CD4-positive, alpha-beta memory T cell (primary cell): ENCODE measurements at regions not wholly inside any gene's neighbourhood (a gene's known extent, or its start where the extent isn't known, plus 50 kb on each side); places are given as distances from the start of the nearest gene placed in this dataset.
"Not testable (repeated sequence)": the region's sequence is repeated elsewhere in the genome, so short reads cannot be mapped to it uniquely, and the experiment has no call there.

Experiments
- CTCF ChIA-PET: fragments of 350-600 bp; sonication (Branson Sonifier 250); formaldehyde crosslinking; loops from one replicate; lab custom pipeline; 2021; ENCODE audit warnings: inconsistent platforms; ENCODE audit not compliant: partially characterized antibody; lab: Charles Lee
- POLR2A ChIA-PET: fragments of 350-600 bp; sonication (Branson Sonifier 250); formaldehyde crosslinking; loops from one replicate; lab custom pipeline; 2021; ENCODE audit not compliant: partially characterized antibody; lab: Charles Lee
- DNase-seq, 5 donors: peaks; one replicate each; pipeline versions ENCODE4 v3.0.0 to v3.0.0-alpha.2; 2020 to 2022; ENCODE audit warnings: mixed read lengths in 1 of 5
- H3K27ac ChIP-seq: one replicate; pipeline ENCODE4 v1.7.0; 2013; ENCODE audit warnings: low read depth, low read length
- H3K27me3 ChIP-seq: 2 replicates; pipeline ENCODE4 v1.7.0; 2013; ENCODE audit warnings: mild to moderate bottlenecking, low read length, moderate library complexity; ENCODE audit not compliant: insufficient read depth
- H3K36me3 ChIP-seq: 2 replicates; pipeline ENCODE4 v1.7.0; 2013; ENCODE audit warnings: mild to moderate bottlenecking, low read length, moderate library complexity; ENCODE audit not compliant: insufficient read depth
- H3K4me1 ChIP-seq: 2 replicates; pipeline ENCODE4 v1.7.0; 2013; ENCODE audit warnings: mild to moderate bottlenecking, low read length, moderate library complexity; ENCODE audit not compliant: insufficient read depth
- H3K4me3 ChIP-seq, 2 donors: one replicate each; pipeline ENCODE4 v1.7.0; 2013; ENCODE audit warnings: low read length in 2 of 2, mild to moderate bottlenecking in 1 of 2
- H3K9me3 ChIP-seq, 2 donors: one replicate each; pipeline ENCODE4 v1.7.0; 2013; ENCODE audit warnings: low read length in 2 of 2, control low read depth in 1 of 2; ENCODE audit not compliant: control insufficient read depth in 1 of 2
- H3K27ac Mint-ChIP-seq, 7 donors: one replicate each; pipeline ENCODE4 v1.8.0; 2020 to 2021; ENCODE audit warnings: mixed read lengths in 7 of 7, mild to moderate bottlenecking in 6 of 7, inconsistent platforms in 3 of 7, moderate library complexity in 3 of 7
- H3K27me3 Mint-ChIP-seq, 2 donors: one replicate each; pipeline ENCODE4 v1.8.0; 2020 to 2021; ENCODE audit warnings: mixed read lengths in 2 of 2
- H3K36me3 Mint-ChIP-seq, 2 donors: one replicate each; pipeline ENCODE4 v1.8.0; 2020 to 2021; ENCODE audit warnings: mixed read lengths in 2 of 2, inconsistent platforms in 1 of 2, mild to moderate bottlenecking in 1 of 2
- H3K4me1 Mint-ChIP-seq, 4 donors: one replicate each; pipeline ENCODE4 v1.8.0; 2020 to 2021; ENCODE audit warnings: mixed read lengths in 4 of 4, mild to moderate bottlenecking in 1 of 4
- H3K4me3 Mint-ChIP-seq, 8 donors: one replicate each; pipeline ENCODE4 v1.8.0; 2020 to 2021; ENCODE audit warnings: mixed read lengths in 8 of 8, mild to moderate bottlenecking in 7 of 8, moderate library complexity in 6 of 8, inconsistent platforms in 3 of 8
- H3K9me3 Mint-ChIP-seq, 8 donors: one replicate each; pipeline ENCODE4 v1.8.0; 2020 to 2021; ENCODE audit warnings: mixed read lengths in 8 of 8, mild to moderate bottlenecking in 5 of 8, inconsistent platforms in 3 of 8, moderate library complexity in 1 of 8
- intact Hi-C: fragments of 100-400 bp; cut with micrococcal nuclease; formaldehyde crosslinking; loops from one replicate; pipeline ENCODE4 v1.15.1; 2023

DNA sequence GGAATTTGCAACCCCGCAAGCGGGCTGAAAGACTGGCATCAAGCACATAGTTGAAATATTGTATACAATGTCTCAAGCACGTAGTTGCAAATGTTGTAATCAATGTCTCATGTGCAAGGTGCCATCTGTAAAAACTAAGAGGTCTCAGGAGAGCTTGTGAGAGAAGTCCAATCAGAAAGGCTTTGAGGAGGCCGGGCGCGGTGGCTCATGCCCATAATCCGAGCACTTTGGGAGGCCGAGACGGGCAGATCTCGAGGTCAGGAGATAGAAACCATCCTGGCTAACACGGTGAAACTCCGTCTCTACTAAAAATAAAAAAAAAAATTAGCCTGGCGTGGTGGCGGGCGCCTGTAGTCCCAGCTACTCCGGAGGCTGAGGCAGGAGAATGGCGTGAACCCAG lies 1414.7 kb downstream of the BRD1 start:
- POLR2A ChIA-PET, result not testable (repeated sequence)

DNA sequence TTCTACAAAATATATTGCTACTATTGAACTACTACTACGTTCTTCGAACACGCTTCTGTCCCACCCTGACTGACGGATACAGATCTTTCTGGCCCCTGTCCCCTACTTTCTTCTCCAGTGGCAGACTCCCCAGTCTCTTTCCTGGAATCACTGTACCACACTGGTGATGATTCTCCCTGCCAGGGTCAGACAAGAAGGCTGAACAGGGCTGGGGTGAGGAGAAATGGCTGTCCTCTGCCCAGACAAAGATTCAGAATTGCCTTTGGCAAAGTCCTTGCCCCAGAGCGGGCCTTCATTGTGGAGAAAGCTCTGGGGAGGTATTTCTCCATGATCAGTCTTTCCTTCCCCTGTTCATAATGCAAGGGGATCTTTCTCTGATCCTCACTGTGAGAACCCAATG lies 1417.1 kb downstream of the BRD1 start:
- H3K4me1 Mint-ChIP-seq, result no peaks in the 10 kb centered on the region
- intact Hi-C loops, result no loop called here
- Histone ChIP-seq H3K36me3 (no peaks in the 10 kb centered on the region), H3K4me3 (no peak overlapping the region), H3K4me1 (no peaks in the 10 kb centered on the region), H3K9me3 (no peaks in the 10 kb centered on the region), H3K27ac (no peak overlapping the region), H3K27me3 (no peaks in the 10 kb centered on the region)
- H3K4me3 Mint-ChIP-seq, result no peak overlapping the region
- no peak overlapping the region for H3K27ac Mint-ChIP-seq
- no peak for DNase-seq
- ChIA-PET POLR2A (no interaction called here), CTCF (no interaction called here)
- H3K27me3 Mint-ChIP-seq, result peaks cover 1 to 8% of the 10 kb centered on the region in 2 donors
- H3K36me3 Mint-ChIP-seq, result no peaks in the 10 kb centered on the region
- peaks cover 0 to 10% (median 4%) of the 10 kb centered on the region in 8 donors for H3K9me3 Mint-ChIP-seq

More for the DNA sequence above, 1414.7 kb downstream of the BRD1 start:
- H3K4me3 ChIP-seq, H3K9me3 Mint-ChIP-seq, H3K27me3 Mint-ChIP-seq, H3K4me1 ChIP-seq, H3K36me3 Mint-ChIP-seq, DNase-seq, H3K27me3 ChIP-seq, H3K27ac Mint-ChIP-seq, H3K27ac ChIP-seq, H3K4me1 Mint-ChIP-seq, H3K9me3 ChIP-seq, H3K36me3 ChIP-seq, H3K4me3 Mint-ChIP-seq, intact Hi-C loops, CTCF ChIA-PET: not testable (repeated sequence)

DNA sequence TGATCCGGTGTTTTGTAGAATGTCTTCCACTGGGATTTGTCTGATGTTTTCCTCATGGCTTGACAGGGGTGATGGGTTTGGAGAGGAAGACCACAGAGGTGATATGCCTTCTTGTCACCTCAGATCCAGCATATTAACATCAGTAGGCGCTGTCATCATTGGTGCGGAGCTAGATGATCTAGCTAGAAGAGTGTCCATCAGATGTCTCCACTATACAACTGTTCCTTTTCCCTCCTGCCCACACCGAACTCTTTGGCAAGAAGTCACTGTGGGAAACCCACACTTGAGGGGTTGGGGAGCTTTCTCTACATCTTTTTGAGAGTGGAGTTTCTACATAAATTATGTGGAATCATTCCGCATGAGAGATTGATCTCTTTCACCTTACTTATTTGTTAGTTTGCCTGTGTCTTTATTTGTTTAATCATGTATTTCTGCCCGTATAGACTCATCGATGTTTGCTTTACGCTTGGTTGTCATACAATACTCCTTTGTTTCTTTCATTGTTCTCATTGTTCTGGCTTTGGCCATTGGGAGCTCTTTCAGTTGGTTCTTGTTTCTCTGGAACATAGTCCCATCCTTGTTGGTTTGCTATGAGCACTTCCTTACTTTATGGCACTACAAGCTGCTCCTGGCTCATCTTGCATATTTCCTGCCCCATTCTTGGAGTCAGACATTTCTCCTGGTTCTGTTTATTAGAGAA lies 1420.3 kb downstream of the BRD1 start:
- intact Hi-C loops, result no loop called here
- ChIA-PET POLR2A (no interaction called here), CTCF (no interaction called here)
- peaks cover 0 to 4% of the 10 kb centered on the region in 2 donors for H3K27me3 Mint-ChIP-seq
- Histone ChIP-seq H3K9me3 (no peaks in the 10 kb centered on the region), H3K27me3 (no peaks in the 10 kb centered on the region), H3K4me3 (no peak overlapping the region), H3K27ac (no peak overlapping the region), H3K4me1 (no peaks in the 10 kb centered on the region), H3K36me3 (no peaks in the 10 kb centered on the region)
- no peaks in the 10 kb centered on the region for H3K4me1 Mint-ChIP-seq
- peaks cover 0 to 10% (median 4%) of the 10 kb centered on the region in 8 donors for H3K9me3 Mint-ChIP-seq
- H3K4me3 Mint-ChIP-seq, result no peak overlapping the region
- no peak for DNase-seq
- no peaks in the 10 kb centered on the region for H3K36me3 Mint-ChIP-seq
- peak overlapping the region in 1 of 7 donors; percentile 23 for H3K27ac Mint-ChIP-seq

DNA sequence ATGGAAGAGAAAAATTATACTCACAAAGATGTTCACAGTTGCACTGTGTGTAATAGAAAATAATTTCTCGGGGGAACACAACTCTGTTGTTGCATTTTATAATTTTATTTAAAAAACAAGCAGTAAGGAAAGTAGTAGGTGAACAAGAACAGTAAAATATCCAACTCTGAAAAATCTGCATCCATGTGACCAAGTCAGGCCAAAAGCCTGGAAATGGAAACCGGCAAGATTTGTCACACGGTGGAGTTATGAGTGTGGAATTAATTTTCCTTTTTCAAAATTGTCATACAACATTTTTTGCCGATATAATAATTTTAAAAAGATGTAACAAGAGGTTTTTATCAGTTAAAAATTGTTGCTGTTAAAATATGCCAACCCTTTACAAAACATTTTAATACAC lies 1421.5 kb downstream of the BRD1 start:
- POLR2A ChIA-PET, result no interaction called here
- CTCF ChIA-PET, result no interaction called here

DNA sequence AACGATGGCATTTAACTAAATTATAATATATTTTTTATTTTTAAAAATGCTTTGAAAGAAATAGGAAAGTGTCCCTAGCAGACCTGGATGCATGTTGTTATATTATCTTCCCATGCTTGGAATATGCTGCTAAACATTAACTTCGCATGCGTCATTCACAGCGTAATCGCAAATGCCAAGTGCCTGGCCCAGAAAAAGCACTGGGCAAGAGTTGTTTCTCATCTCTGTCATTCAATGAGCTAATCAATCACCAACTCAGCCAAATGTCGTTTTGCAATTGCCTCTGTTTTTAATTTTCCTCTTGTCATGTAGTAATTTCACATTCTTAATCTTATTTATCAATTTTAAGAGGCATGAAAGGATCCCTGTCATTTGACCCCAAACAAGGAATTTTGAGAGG lies 1421.9 kb downstream of the BRD1 start:
- Histone ChIP-seq H3K4me3 (no peak overlapping the region), H3K27ac (no peak overlapping the region), H3K9me3 (no peaks in the 10 kb centered on the region), H3K27me3 (no peaks in the 10 kb centered on the region), H3K36me3 (no peaks in the 10 kb centered on the region), H3K4me1 (no peaks in the 10 kb centered on the region)
- H3K4me3 Mint-ChIP-seq, result no peak overlapping the region
- DNase-seq, result no peak
- H3K27ac Mint-ChIP-seq, result no peak overlapping the region
- intact Hi-C loops, result no loop called here
- POLR2A ChIA-PET, result no interaction called here
- no peaks in the 10 kb centered on the region for H3K36me3 Mint-ChIP-seq
- H3K9me3 Mint-ChIP-seq, result peaks cover 0 to 10% (median 4%) of the 10 kb centered on the region in 8 donors
- CTCF ChIA-PET, result no interaction called here
- H3K27me3 Mint-ChIP-seq, result peaks cover 0 to 2% of the 10 kb centered on the region in 2 donors
- no peaks in the 10 kb centered on the region for H3K4me1 Mint-ChIP-seq

More for the DNA sequence above, 1421.5 kb downstream of the BRD1 start:
- Mint-ChIP-seq H3K9me3 (peaks cover 0 to 10% (median 4%) of the 10 kb centered on the region in 8 donors), H3K4me1 (no peaks in the 10 kb centered on the region), H3K27me3 (peaks cover 0 to 2% of the 10 kb centered on the region in 2 donors), H3K36me3 (no peaks in the 10 kb centered on the region), H3K4me3 (no peak overlapping the region), H3K27ac (no peak overlapping the region)
- Histone ChIP-seq H3K4me1 (no peaks in the 10 kb centered on the region), H3K36me3 (no peaks in the 10 kb centered on the region), H3K4me3 (no peak overlapping the region), H3K27ac (no peak overlapping the region), H3K9me3 (no peaks in the 10 kb centered on the region), H3K27me3 (no peaks in the 10 kb centered on the region)
- intact Hi-C loops, result no loop called here
- DNase-seq, result no peak

DNA sequence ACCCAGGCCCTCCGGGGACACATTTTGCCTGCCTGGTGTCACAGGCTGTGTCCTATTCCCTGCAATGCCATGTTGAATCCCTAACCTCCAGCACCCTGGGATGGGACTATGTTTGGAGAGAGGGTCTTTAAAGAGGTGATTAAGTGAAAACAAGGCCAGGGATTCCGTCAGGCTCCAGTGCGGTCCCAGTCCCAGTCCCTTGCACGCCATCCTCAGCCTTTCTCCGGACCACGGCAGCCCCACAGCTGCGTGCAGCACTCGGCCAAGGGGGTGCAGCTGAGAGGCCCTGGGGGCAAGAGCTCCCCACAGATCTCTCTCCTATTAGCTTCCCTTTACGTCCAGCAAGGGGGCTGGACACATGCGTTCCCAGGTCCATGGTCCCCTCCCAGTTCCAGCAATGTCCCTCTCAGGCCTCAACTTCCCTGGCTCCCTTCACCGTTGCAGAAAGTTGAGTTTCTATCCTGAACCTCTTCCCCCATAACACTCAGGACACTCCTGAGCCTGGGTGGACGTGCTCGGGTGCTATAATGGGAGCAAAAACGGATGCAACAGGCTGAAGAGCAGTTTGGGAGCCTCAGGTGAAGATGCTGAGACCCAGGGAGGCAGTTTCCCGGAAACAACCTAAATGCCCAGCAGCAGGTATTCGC lies 1422.7 kb downstream of the BRD1 start:
- H3K9me3 Mint-ChIP-seq, result peaks cover 0 to 10% (median 4%) of the 10 kb centered on the region in 8 donors

DNA sequence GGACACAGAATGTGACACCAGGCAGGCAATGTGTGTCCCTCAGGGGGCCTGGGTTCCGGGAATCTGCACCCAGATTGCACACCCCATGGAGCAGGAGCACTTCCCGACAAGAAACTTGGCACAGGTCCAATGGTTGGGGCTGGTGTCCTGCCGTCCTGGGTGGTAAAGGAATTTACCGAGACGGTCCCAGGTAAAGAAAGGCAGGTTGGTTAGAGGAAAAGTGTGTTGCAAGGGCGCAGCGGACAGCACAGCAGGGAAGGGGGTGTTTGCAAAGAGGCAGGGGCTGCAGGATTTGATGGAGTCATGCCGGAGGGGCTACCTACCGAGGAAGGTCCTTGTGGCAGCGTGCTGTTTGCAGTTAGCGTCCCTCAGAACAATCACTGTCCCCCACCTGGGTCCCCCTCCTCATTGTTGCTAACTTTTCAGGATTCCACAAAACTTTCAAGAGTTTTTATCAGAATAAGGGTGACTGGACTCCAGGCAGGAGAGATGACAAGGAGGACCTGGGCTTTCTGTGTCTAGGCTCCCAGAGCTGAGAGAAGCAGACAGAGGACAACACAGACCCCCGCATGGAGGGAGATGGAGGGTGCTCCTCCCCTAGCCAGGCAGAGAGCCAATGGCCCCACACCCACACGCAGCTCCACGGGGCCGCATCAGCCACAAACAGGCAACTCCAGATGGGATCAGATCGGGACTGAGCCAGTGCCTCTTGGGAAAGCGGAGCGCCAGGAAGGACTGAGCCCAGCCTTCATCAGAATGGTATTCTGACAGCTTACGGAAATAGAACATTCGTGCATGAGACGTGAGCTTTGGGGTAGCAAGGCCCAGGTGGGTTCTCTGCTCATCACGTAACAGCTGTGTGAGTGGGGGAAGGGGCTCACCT lies 1423.9 kb downstream of the BRD1 start:
- ChIA-PET CTCF (no interaction called here), POLR2A (no interaction called here)
- Histone ChIP-seq H3K4me3 (no peak overlapping the region), H3K36me3 (no peaks in the 10 kb centered on the region), H3K27me3 (no peaks in the 10 kb centered on the region), H3K27ac (no peak overlapping the region), H3K9me3 (no peaks in the 10 kb centered on the region), H3K4me1 (no peaks in the 10 kb centered on the region)
- no peak for DNase-seq
- peaks cover 0 to 10% (median 2%) of the 10 kb centered on the region in 8 donors for H3K9me3 Mint-ChIP-seq
- H3K27me3 Mint-ChIP-seq, result peaks cover 0 to 2% of the 10 kb centered on the region in 2 donors
- H3K4me3 Mint-ChIP-seq, result no peak overlapping the region
- H3K36me3 Mint-ChIP-seq, result no peaks in the 10 kb centered on the region
- intact Hi-C loops, result no loop called here
- H3K4me1 Mint-ChIP-seq, result no peaks in the 10 kb centered on the region
- no peak overlapping the region for H3K27ac Mint-ChIP-seq

More for the DNA sequence above, 1422.7 kb downstream of the BRD1 start:
- Histone ChIP-seq H3K36me3 (no peaks in the 10 kb centered on the region), H3K27ac (no peak overlapping the region), H3K27me3 (no peaks in the 10 kb centered on the region), H3K9me3 (no peaks in the 10 kb centered on the region), H3K4me3 (no peak overlapping the region), H3K4me1 (no peaks in the 10 kb centered on the region)
- H3K27ac Mint-ChIP-seq, result no peak overlapping the region
- ChIA-PET CTCF (no interaction called here), POLR2A (no interaction called here)
- intact Hi-C loops, result no loop called here
- DNase-seq, result no peak
- no peak overlapping the region for H3K4me3 Mint-ChIP-seq
- peaks cover 0 to 2% of the 10 kb centered on the region in 2 donors for H3K27me3 Mint-ChIP-seq
- H3K36me3 Mint-ChIP-seq, result no peaks in the 10 kb centered on the region
- H3K4me1 Mint-ChIP-seq, result no peaks in the 10 kb centered on the region
